ENCODE measurements at regions not wholly inside any gene's neighbourhood (a gene's known extent, or its start where the extent isn't known, plus 50 kb on each side); places are given as distances from the start of the nearest gene placed in this dataset.
"Not testable (repeated sequence)": the region's sequence is repeated elsewhere in the genome, so short reads cannot be mapped to it uniquely, and the experiment has no call there.

GRCh38 chr10:22158426-22158825 lies 59.4 kb downstream of the EBLN1 start:
- no peaks in the 10 kb centered on the region for H3K9me3 ChIP-seq (ENCODE audit: control insufficient read depth, low read length)
- H3K27ac ChIP-seq (ENCODE audit: low read depth, low read length, severe bottlenecking), result no peak overlapping the region
- no peaks in the 10 kb centered on the region for H3K4me1 ChIP-seq (ENCODE audit: control insufficient read depth, insufficient read depth, low read length, poor library complexity, severe bottlenecking)
- 89 to 100% methylated on average over 2 of the region's 3 CpGs for WGBS, 2 experiments (ENCODE audit: insufficient coverage in 2 of 2)
- no peak overlapping the region for H3K4me3 ChIP-seq (ENCODE audit: extremely low read depth, insufficient read depth, low read length, poor library complexity, severe bottlenecking)
- H3K36me3 ChIP-seq (ENCODE audit: control insufficient read depth, insufficient read depth, low read length), result no peaks in the 10 kb centered on the region

- no peak overlapping the region for H3K4me3 ChIP-seq (ENCODE audit: extremely low read depth, insufficient read depth, low read length, poor library complexity, severe bottlenecking)
- no peaks in the 10 kb centered on the region for H3K4me1 ChIP-seq (ENCODE audit: control insufficient read depth, insufficient read depth, low read length, poor library complexity, severe bottlenecking)
- H3K9me3 ChIP-seq (ENCODE audit: control insufficient read depth, low read length), result no peaks in the 10 kb centered on the region
- no peaks in the 10 kb centered on the region for H3K36me3 ChIP-seq (ENCODE audit: control insufficient read depth, insufficient read depth, low read length)
- H3K27ac ChIP-seq (ENCODE audit: low read depth, low read length, severe bottlenecking), result no peak overlapping the region
- WGBS, 2 experiments (ENCODE audit: insufficient coverage in 2 of 2), result 91% methylated on average over 2 to 3 of the region's 3 CpGs
These were observed 61.1 kb downstream of the EBLN1 start for GRCh38 chr10:22156750-22157149.

GRCh38 chr10:22152403-22152802 lies 65.4 kb downstream of the EBLN1 start:
- Histone ChIP-seq H3K9me3 (ENCODE audit: control insufficient read depth, low read length) (peaks cover 5% of the 10 kb centered on the region), H3K27ac (ENCODE audit: low read depth, low read length, severe bottlenecking) (no peak overlapping the region), H3K36me3 (ENCODE audit: control insufficient read depth, insufficient read depth, low read length) (no peaks in the 10 kb centered on the region), H3K4me3 (ENCODE audit: extremely low read depth, insufficient read depth, low read length, poor library complexity, severe bottlenecking) (no peak overlapping the region), H3K4me1 (ENCODE audit: control insufficient read depth, insufficient read depth, low read length, poor library complexity, severe bottlenecking) (no peaks in the 10 kb centered on the region)
- WGBS, 2 experiments (ENCODE audit: insufficient coverage in 2 of 2), result no CpG with 5 or more reads among the region's 1 CpG

- no CpG with 5 or more reads among the region's 1 CpG for WGBS, 2 experiments (ENCODE audit: insufficient coverage in 2 of 2)
- Histone ChIP-seq H3K4me3 (ENCODE audit: extremely low read depth, insufficient read depth, low read length, poor library complexity, severe bottlenecking) (no peak overlapping the region), H3K27ac (ENCODE audit: low read depth, low read length, severe bottlenecking) (no peak overlapping the region)
These were observed 67.0 kb downstream of the EBLN1 start for GRCh38 chr10:22150842-22151241.

GRCh38 chr10:22148961-22149360 lies 68.9 kb downstream of the EBLN1 start:
- H3K27ac ChIP-seq (ENCODE audit: low read depth, low read length, severe bottlenecking), result no peak overlapping the region
- no peaks in the 10 kb centered on the region for H3K36me3 ChIP-seq (ENCODE audit: control insufficient read depth, insufficient read depth, low read length)
- H3K4me1 ChIP-seq (ENCODE audit: control insufficient read depth, insufficient read depth, low read length, poor library complexity, severe bottlenecking), result no peaks in the 10 kb centered on the region
- no peak overlapping the region for H3K4me3 ChIP-seq (ENCODE audit: extremely low read depth, insufficient read depth, low read length, poor library complexity, severe bottlenecking)
- H3K9me3 ChIP-seq (ENCODE audit: control insufficient read depth, low read length), result peaks cover 5% of the 10 kb centered on the region

More at GRCh38 chr10:22150842-22151241, 67.0 kb downstream of the EBLN1 start:
- Histone ChIP-seq H3K36me3 (ENCODE audit: control insufficient read depth, insufficient read depth, low read length) (no peaks in the 10 kb centered on the region), H3K9me3 (ENCODE audit: control insufficient read depth, low read length) (peaks cover 5% of the 10 kb centered on the region), H3K4me1 (ENCODE audit: control insufficient read depth, insufficient read depth, low read length, poor library complexity, severe bottlenecking) (no peaks in the 10 kb centered on the region)

- H3K9me3 ChIP-seq (ENCODE audit: control insufficient read depth, low read length); H3K4me1 ChIP-seq (ENCODE audit: control insufficient read depth, insufficient read depth, low read length, poor library complexity, severe bottlenecking); H3K36me3 ChIP-seq (ENCODE audit: control insufficient read depth, insufficient read depth, low read length); H3K4me3 ChIP-seq (ENCODE audit: extremely low read depth, insufficient read depth, low read length, poor library complexity, severe bottlenecking); H3K27ac ChIP-seq (ENCODE audit: low read depth, low read length, severe bottlenecking): not testable (repeated sequence)
- 75 to 88% methylated on average over 2 of the region's 2 CpGs for WGBS, 2 experiments (ENCODE audit: insufficient coverage in 2 of 2)
These were observed 71.9 kb downstream of the EBLN1 start for GRCh38 chr10:22145873-22146272.

- peaks cover 7% of the 10 kb centered on the region for H3K4me1 ChIP-seq (ENCODE audit: control insufficient read depth, insufficient read depth, low read length, poor library complexity, severe bottlenecking)
- no peaks in the 10 kb centered on the region for H3K36me3 ChIP-seq (ENCODE audit: control insufficient read depth, insufficient read depth, low read length)
- H3K9me3 ChIP-seq (ENCODE audit: control insufficient read depth, low read length), result no peaks in the 10 kb centered on the region
- H3K27ac ChIP-seq (ENCODE audit: low read depth, low read length, severe bottlenecking), result no peak overlapping the region
- H3K4me3 ChIP-seq (ENCODE audit: extremely low read depth, insufficient read depth, low read length, poor library complexity, severe bottlenecking), result no peak overlapping the region
- 76% methylated on average over 2 of the region's 2 CpGs for WGBS, 2 experiments (ENCODE audit: insufficient coverage in 2 of 2)
These were observed 80.3 kb downstream of the EBLN1 start for GRCh38 chr10:22137542-22137941.

GRCh38 chr10:22135591-22135990 lies 82.2 kb downstream of the EBLN1 start:
- no peaks in the 10 kb centered on the region for H3K9me3 ChIP-seq (ENCODE audit: control insufficient read depth, low read length)
- no peak overlapping the region for H3K4me3 ChIP-seq (ENCODE audit: extremely low read depth, insufficient read depth, low read length, poor library complexity, severe bottlenecking)
- H3K4me1 ChIP-seq (ENCODE audit: control insufficient read depth, insufficient read depth, low read length, poor library complexity, severe bottlenecking), result peaks cover 7% of the 10 kb centered on the region
- no peak overlapping the region for H3K27ac ChIP-seq (ENCODE audit: low read depth, low read length, severe bottlenecking)
- 92 to 97% methylated on average over 6 to 7 of the region's 9 CpGs for WGBS, 2 experiments (ENCODE audit: insufficient coverage in 2 of 2)
- no peaks in the 10 kb centered on the region for H3K36me3 ChIP-seq (ENCODE audit: control insufficient read depth, insufficient read depth, low read length)

GRCh38 chr10:22133749-22134624 lies 83.8 kb downstream of the EBLN1 start:
- H3K36me3 ChIP-seq (ENCODE audit: control insufficient read depth, insufficient read depth, low read length), result no peaks in the 10 kb centered on the region
- WGBS, 2 experiments (ENCODE audit: insufficient coverage in 2 of 2), result 68 to 71% methylated on average over 6 to 10 of the region's 11 CpGs
- peak overlapping the region; percentile 45 for H3K27ac ChIP-seq (ENCODE audit: low read depth, low read length, severe bottlenecking)
- H3K9me3 ChIP-seq (ENCODE audit: control insufficient read depth, low read length), result no peaks in the 10 kb centered on the region
- peaks cover 7% of the 10 kb centered on the region for H3K4me1 ChIP-seq (ENCODE audit: control insufficient read depth, insufficient read depth, low read length, poor library complexity, severe bottlenecking)
- H3K4me3 ChIP-seq (ENCODE audit: extremely low read depth, insufficient read depth, low read length, poor library complexity, severe bottlenecking), result no peak overlapping the region

GRCh38 chr10:22130824-22131223 lies 87.0 kb downstream of the EBLN1 start:
- not testable (repeated sequence) for H3K36me3 ChIP-seq (ENCODE audit: control insufficient read depth, insufficient read depth, low read length); H3K4me3 ChIP-seq (ENCODE audit: extremely low read depth, insufficient read depth, low read length, poor library complexity, severe bottlenecking); H3K27ac ChIP-seq (ENCODE audit: low read depth, low read length, severe bottlenecking); H3K4me1 ChIP-seq (ENCODE audit: control insufficient read depth, insufficient read depth, low read length, poor library complexity, severe bottlenecking); H3K9me3 ChIP-seq (ENCODE audit: control insufficient read depth, low read length)
- 79 to 95% methylated on average over 4 to 6 of the region's 6 CpGs for WGBS, 2 experiments (ENCODE audit: insufficient coverage in 2 of 2)

- H3K9me3 ChIP-seq (ENCODE audit: control insufficient read depth, low read length); H3K4me1 ChIP-seq (ENCODE audit: control insufficient read depth, insufficient read depth, low read length, poor library complexity, severe bottlenecking); H3K27ac ChIP-seq (ENCODE audit: low read depth, low read length, severe bottlenecking); H3K4me3 ChIP-seq (ENCODE audit: extremely low read depth, insufficient read depth, low read length, poor library complexity, severe bottlenecking); H3K36me3 ChIP-seq (ENCODE audit: control insufficient read depth, insufficient read depth, low read length): not testable (repeated sequence)
- WGBS, 2 experiments (ENCODE audit: insufficient coverage in 2 of 2), result 97% methylated on average over 18 to 19 of the region's 22 CpGs
These were observed 88.2 kb downstream of the EBLN1 start for GRCh38 chr10:22129612-22130011.

All from mesodermal cell (in vitro differentiated cells).